OCI-LY1 (cell line): ENCODE measurements at regions not wholly inside any gene's neighbourhood (a gene's known extent, or its start where the extent isn't known, plus 50 kb on each side); places are given as distances from the start of the nearest gene placed in this dataset.

ENCODE experiments used
- H2AFZ ChIP-seq: fragments of 200-600 bp; sonication (generic), shearing (Covaris generic); 2 replicates; pipeline ENCODE4 v1.6.0; 2014; ENCODE audit warnings: antibody characterized with exemption, mild to moderate bottlenecking, low read length
- H3F3A ChIP-seq: fragments of 200-600 bp; sonication (generic), shearing (Covaris generic); 2 replicates; pipeline ENCODE4 v1.6.0; 2014; ENCODE audit warnings: mild to moderate bottlenecking, antibody characterized with exemption, low read length, moderate library complexity; ENCODE audit not compliant: insufficient read depth
- H3K27ac ChIP-seq: fragments of 200-600 bp; sonication (generic); 2 replicates; pipeline ENCODE4 v1.5.1; 2014; ENCODE audit warnings: low read length, mixed run types, mild to moderate bottlenecking, low read depth; ENCODE audit not compliant: poor library complexity, severe bottlenecking
- H3K27me3 ChIP-seq: fragments of 200-600 bp; sonication (generic); 2 replicates; pipeline ENCODE4 v1.6.0; 2014; ENCODE audit warnings: antibody characterized with exemption, mild to moderate bottlenecking, low read length, moderate library complexity; ENCODE audit not compliant: insufficient read depth
- H3K36me3 ChIP-seq: fragments of 200-600 bp; sonication (generic); 2 replicates; pipeline ENCODE4 v1.6.1; 2014; ENCODE audit warnings: mild to moderate bottlenecking, antibody characterized with exemption, low read length, moderate library complexity, mixed read lengths; ENCODE audit not compliant: insufficient read depth
- H3K4me1 ChIP-seq: fragments of 200-600 bp; sonication (generic); 2 replicates; pipeline ENCODE4 v1.5.1; 2014; ENCODE audit warnings: mild to moderate bottlenecking, low read length, moderate library complexity; ENCODE audit not compliant: insufficient read depth, severe bottlenecking
- H3K4me2 ChIP-seq: fragments of 200-600 bp; sonication (generic), shearing (Covaris generic); 2 replicates; pipeline ENCODE4 v1.6.1; 2014; ENCODE audit warnings: low read length
- H3K4me3 ChIP-seq: fragments of 200-600 bp; sonication (generic); 2 replicates; pipeline ENCODE4 v1.5.1; 2014; ENCODE audit warnings: low read length, low read depth, mild to moderate bottlenecking, mixed read lengths; ENCODE audit not compliant: poor library complexity, severe bottlenecking
- H3K79me2 ChIP-seq: fragments of 200-600 bp; shearing (Covaris generic); 2 replicates; pipeline ENCODE4 v1.6.1; 2016; ENCODE audit warnings: mixed run types, low read length, mixed read lengths; ENCODE audit not compliant: insufficient read depth
- H3K9ac ChIP-seq: fragments of 200-600 bp; sonication (generic), shearing (Covaris generic); 2 replicates; pipeline ENCODE4 v1.6.1; 2014; ENCODE audit warnings: mild to moderate bottlenecking, low read length, mixed read lengths
- H3K9me2 ChIP-seq: fragments of 200-600 bp; sonication (generic), shearing (Covaris generic); 2 replicates; pipeline ENCODE4 v1.6.1; 2014; ENCODE audit warnings: low read depth, mild to moderate bottlenecking, low read length, mixed read lengths
- H3K9me3 ChIP-seq: fragments of 200-600 bp; shearing (Covaris generic); 2 replicates; pipeline ENCODE4 v1.6.1; 2014; ENCODE audit warnings: low read length, mixed read lengths
- H4K20me1 ChIP-seq: fragments of 200-600 bp; sonication (generic), shearing (Covaris generic); 2 replicates; pipeline ENCODE4 v1.6.0; 2016; ENCODE audit warnings: mild to moderate bottlenecking, low read length; ENCODE audit not compliant: insufficient read depth
- EZH2 ChIP-seq: fragments of 200-600 bp; sonication (generic), shearing (Covaris generic); IDR thresholded peaks from 2 replicates; pipeline ENCODE4 v1.8.0; 2017; ENCODE audit warnings: borderline replicate concordance, mixed run types, mild to moderate bottlenecking, antibody characterized with exemption, low read length, moderate library complexity, mixed read lengths
- TF ChIP-seq, protein P1 (sequence below): fragments of 200-600 bp; sonication (generic), shearing (Covaris generic); IDR thresholded peaks from 2 replicates; pipeline ENCODE4 v1.5.1; 2017; ENCODE audit warnings: mild to moderate bottlenecking, antibody characterized with exemption, low read length, moderate library complexity, mixed read lengths

DNA sequence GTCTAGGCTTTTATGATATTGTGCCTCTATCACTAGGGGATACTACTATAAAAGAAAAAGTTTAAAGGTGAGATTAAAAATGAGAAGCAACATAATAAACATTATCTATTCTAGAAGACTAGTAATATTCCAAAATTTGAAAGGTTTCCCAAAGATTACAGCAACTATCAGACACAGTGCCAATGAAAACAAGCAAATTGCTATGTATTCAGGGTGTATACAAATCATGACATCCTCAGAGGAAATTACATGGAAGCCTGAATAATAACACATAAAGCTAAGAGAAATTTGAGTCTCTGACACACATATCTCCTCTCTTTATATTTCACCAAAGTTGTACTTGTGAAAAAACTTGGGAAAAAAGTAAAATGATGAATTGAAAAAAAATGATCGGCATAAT lies 327.0 kb downstream of the SEC23A start:
- Histone ChIP-seq H3K9ac (no peak overlapping the region), H3K4me1 (no peaks in the 10 kb centered on the region), H3K9me3 (no peaks in the 10 kb centered on the region), H3K9me2 (no peaks in the 10 kb centered on the region), H2AFZ (no peak overlapping the region), H3K4me2 (no peak overlapping the region), H3K4me3 (no peak overlapping the region), H3K79me2 (no peaks in the 10 kb centered on the region), H3F3A (no peaks in the 10 kb centered on the region), H4K20me1 (no peaks in the 10 kb centered on the region), H3K27me3 (no peaks in the 10 kb centered on the region), H3K36me3 (no peaks in the 10 kb centered on the region), H3K27ac (no peak overlapping the region)
- TF ChIP-seq EZH2 = no peak
- TF ChIP-seq, protein P1, sequence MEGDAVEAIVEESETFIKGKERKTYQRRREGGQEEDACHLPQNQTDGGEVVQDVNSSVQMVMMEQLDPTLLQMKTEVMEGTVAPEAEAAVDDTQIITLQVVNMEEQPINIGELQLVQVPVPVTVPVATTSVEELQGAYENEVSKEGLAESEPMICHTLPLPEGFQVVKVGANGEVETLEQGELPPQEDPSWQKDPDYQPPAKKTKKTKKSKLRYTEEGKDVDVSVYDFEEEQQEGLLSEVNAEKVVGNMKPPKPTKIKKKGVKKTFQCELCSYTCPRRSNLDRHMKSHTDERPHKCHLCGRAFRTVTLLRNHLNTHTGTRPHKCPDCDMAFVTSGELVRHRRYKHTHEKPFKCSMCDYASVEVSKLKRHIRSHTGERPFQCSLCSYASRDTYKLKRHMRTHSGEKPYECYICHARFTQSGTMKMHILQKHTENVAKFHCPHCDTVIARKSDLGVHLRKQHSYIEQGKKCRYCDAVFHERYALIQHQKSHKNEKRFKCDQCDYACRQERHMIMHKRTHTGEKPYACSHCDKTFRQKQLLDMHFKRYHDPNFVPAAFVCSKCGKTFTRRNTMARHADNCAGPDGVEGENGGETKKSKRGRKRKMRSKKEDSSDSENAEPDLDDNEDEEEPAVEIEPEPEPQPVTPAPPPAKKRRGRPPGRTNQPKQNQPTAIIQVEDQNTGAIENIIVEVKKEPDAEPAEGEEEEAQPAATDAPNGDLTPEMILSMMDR = no peak

DNA sequence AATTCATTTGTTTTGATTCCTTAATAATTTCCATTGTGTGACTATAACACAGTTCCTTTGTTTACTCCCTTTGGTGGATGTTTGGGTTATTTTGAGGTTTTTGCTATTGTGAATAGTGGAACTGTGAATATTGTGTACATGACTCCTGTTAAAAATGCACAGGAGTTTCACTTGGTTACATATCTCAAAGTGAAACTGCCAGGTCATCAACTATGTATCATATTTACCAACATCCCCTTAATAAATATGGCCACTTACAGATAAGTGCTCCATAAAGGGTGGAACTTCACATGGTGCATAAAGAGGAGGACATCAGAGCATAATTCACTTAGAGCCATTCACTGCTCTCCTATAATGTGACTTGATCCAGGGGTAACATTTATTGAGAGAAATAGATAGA lies 328.9 kb downstream of the SEC23A start:
- Histone ChIP-seq H2AFZ (no peak overlapping the region), H3K36me3 (no peaks in the 10 kb centered on the region), H4K20me1 (no peaks in the 10 kb centered on the region), H3K4me1 (no peaks in the 10 kb centered on the region), H3F3A (no peaks in the 10 kb centered on the region), H3K9me3 (no peaks in the 10 kb centered on the region; the same call in 1 of the 2 replicates), H3K27me3 (no peaks in the 10 kb centered on the region), H3K9me2 (no peaks in the 10 kb centered on the region), H3K4me3 (no peak overlapping the region), H3K9ac (no peak overlapping the region), H3K4me2 (no peak overlapping the region), H3K79me2 (no peaks in the 10 kb centered on the region), H3K27ac (no peak overlapping the region)
- TF ChIP-seq, protein P1 = no peak
- TF ChIP-seq EZH2 = no peak

DNA sequence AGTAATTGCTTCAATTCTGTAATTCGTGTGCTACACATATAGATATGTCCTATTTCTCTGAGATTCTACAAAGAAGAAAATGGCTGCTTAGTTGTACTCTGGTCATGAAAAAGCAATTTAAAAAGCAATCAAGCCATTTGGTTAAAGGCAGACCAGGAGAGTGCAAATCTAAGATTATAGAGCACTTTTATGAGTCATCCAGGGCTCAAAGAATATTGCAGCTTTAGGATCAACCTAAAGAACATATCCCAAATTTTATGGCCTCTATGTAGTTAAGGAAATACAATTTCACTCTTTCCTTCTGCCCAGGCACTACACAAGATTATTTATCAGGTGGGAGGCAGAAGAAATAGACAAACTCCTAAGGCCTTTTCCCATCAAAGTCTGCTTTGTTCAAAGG lies 332.8 kb downstream of the SEC23A start:
- no peak overlapping the region for H3K9ac ChIP-seq
- H3K27me3 ChIP-seq = no peaks in the 10 kb centered on the region
- no peaks in the 10 kb centered on the region for H3K36me3 ChIP-seq
- H3K27ac ChIP-seq = no peak overlapping the region
- H3K79me2 ChIP-seq = no peaks in the 10 kb centered on the region
- no peaks in the 10 kb centered on the region for H3K9me2 ChIP-seq
- H3K9me3 ChIP-seq = no peaks in the 10 kb centered on the region; the same call in 1 of the 2 replicates
- no peak overlapping the region for H3K4me2 ChIP-seq
- no peak overlapping the region for H2AFZ ChIP-seq
- no peak for TF ChIP-seq EZH2
- TF ChIP-seq, protein P1 = no peak
- H3K4me3 ChIP-seq = no peak overlapping the region
- no peaks in the 10 kb centered on the region for H3K4me1 ChIP-seq
- H4K20me1 ChIP-seq = no peaks in the 10 kb centered on the region
- no peaks in the 10 kb centered on the region for H3F3A ChIP-seq
